H7 (cell line): ENCODE measurements at regions not wholly inside any gene's neighbourhood (a gene's known extent, or its start where the extent isn't known, plus 50 kb on each side); places are given as distances from the start of the nearest gene placed in this dataset.
"Not testable (repeated sequence)": the region's sequence is repeated elsewhere in the genome, so short reads cannot be mapped to it uniquely, and the experiment has no call there.

ENCODE experiments used
- DNase-seq: peaks from one replicate; pipeline ENCODE4 v3.0.0; 2012
- H3K27me3 ChIP-seq: 2 replicates; pipeline ENCODE4 v1.6.0; 2011; ENCODE audit warnings: mild to moderate bottlenecking, low read length; ENCODE audit not compliant: control insufficient read depth, insufficient read depth
- H3K36me3 ChIP-seq: replicated peaks from 2 replicates; pipeline ENCODE4 v1.5.1; 2011; ENCODE audit warnings: low read length; ENCODE audit not compliant: control insufficient read depth, insufficient read depth
- H3K4me3 ChIP-seq: 2 replicates; pipeline ENCODE4 v1.5.1; 2011; ENCODE audit warnings: low read depth, mild to moderate bottlenecking, control low read depth, low read length, moderate library complexity; ENCODE audit not compliant: insufficient read depth

DNA sequence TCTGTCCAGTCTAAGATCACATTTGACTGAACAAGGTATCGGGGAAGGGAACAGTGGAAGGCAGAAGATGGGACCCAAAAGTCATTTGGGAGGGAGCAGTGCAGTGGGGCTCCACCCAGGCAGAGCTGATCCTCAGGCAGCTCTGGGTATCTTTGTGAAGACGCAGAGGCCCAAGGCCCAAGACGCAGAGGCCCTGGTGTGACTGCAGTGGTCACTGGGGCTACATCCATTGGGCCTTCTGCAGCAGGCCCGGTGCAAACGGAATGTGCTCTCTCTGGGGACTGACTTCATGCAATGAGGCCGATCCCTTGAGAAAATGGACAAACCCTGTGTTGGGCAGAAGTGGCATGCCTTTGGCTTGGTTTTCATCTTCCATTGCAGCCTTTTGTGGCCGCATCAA, 463.4 kb upstream of the ZNF507 start:
- DNase-seq = no peak
- no peaks in the 10 kb centered on the region; the same call in 1 of the 2 replicates for H3K27me3 ChIP-seq
- no peak overlapping the region for H3K4me3 ChIP-seq
- H3K36me3 ChIP-seq = no peaks in the 10 kb centered on the region

DNA sequence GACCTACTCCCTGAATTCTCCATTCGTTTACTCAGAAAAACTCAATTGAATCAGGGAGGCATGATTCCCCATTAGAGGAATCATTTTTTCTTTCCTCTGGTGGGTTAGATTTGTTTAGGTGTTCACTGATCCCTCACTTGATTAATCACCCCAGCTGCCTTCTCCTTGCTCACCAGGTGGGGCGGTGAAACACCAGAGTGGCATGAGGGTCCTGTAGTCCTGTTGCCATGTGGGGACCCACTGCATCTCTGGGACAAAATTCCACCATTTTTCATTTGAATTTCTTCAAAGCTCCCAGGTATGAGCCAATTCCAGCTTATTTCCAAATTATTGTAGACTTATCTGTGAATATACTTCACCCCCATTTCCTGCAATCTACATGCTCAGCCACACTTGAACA, 462.7 kb upstream of the ZNF507 start:
- Histone ChIP-seq H3K27me3 (no peaks in the 10 kb centered on the region; the same call in 1 of the 2 replicates), H3K4me3 (no peak overlapping the region), H3K36me3 (no peaks in the 10 kb centered on the region)
- peak; percentile 38 for DNase-seq

DNA sequence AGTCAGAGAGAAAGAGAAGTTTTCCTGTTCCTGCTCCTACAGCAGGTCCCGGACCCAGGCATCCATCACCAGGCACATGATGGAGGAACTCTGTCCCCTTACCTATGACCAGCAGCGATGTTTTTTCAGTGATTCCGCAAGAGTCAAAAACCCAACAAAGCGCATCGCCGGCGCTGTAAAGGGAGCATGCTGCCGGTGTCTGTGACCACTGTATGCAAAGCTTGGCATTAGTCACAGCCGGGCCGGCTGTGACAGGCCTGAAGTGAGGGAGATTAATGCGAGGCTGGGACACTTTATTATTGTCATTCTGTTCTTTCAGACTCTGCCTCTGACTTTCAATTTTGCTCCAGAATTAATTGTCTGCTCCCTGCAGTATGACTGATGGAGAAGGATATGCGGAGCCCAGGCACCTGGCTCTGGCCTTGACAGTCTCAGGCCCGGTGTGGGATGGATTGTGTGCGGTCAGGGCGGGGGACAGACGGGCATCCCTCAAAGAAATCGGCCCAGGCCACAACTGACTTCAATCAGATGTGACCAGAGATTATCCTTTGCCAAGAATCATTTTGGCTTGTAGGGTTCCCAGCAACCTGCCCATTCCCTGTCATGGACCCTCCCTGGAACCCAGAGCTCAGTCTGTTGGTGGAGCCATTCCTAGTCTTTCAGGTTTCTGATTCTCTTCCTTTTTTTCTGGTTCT, 462.0 kb upstream of the ZNF507 start:
- Histone ChIP-seq H3K36me3 (no peaks in the 10 kb centered on the region), H3K4me3 (no peak overlapping the region), H3K27me3 (no peaks in the 10 kb centered on the region; the same call in 1 of the 2 replicates)
- DNase-seq = no peak

DNA sequence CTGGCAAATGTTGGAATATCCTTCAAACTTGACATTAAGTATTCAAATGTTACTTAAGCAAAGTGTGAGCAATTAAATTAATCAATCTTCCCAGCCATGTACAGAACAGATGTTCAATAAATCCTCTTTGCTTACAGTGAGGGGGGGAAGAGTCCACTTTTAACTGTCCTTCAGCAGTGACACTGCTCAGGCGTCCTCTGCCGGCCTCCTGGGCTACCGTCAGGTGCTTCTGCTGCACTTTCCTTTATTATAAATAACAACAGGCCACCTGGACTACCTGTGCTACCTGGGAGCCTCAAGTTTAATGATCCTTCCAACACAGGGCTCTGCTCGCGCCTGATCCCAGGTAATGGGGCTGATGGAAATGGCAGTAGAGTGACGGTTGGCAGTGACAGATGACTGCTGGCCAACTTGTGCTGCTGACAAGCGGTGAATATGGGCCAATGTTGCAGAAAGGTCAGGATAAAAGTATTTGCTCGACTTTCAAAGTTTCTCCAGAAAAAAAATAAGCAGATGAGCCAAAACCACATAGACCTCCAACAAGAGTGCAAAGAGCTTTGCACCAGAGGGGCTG, 460.0 kb upstream of the ZNF507 start:
- no peak for DNase-seq
- Histone ChIP-seq H3K27me3 (no peaks in the 10 kb centered on the region; the same call in 1 of the 2 replicates), H3K4me3 (no peak overlapping the region), H3K36me3 (no peaks in the 10 kb centered on the region)

DNA sequence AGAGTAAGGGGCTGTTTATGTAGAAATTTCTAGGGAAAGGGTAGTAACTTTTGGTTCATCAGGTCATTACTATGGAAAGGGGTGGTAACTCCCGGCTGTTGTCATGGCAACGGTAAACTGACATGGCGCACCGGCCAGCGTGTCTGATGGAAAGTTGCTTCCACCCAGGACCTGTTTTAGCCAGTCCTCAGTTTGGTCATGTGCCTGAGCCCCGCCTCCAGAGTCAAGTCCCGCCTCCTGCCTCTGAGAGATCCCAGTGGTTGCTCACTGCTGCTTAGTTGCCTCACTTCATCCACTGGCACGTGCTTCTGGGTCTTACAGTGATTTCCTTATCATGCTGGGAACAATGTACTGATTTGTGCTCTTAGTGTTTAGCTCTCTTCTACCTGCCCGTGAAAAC, 455.2 kb upstream of the ZNF507 start:
- Histone ChIP-seq H3K4me3 (no peak overlapping the region), H3K36me3 (no peaks in the 10 kb centered on the region), H3K27me3 (no peaks in the 10 kb centered on the region; the same call in 1 of the 2 replicates)
- no peak for DNase-seq

DNA sequence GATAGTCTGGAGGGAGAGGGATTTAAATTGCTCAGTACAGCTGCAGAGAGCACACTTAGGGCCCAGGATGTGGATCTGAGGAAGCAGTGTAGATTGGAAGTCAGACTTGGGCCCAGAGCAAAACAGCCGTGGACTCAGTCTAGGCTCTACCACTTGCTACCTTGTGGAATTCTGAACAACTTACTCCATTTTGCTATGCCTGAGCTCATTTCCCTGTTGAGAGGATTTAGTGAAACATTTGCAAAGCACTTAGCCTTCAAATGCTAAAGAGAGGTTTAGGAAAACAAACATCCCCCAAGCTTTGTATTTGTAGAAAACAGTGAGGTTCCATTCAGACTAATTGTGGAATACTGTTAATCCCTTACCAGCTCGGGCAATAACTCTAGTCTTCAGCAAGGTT, 453.4 kb upstream of the ZNF507 start:
- no peaks in the 10 kb centered on the region; the same call in 1 of the 2 replicates for H3K27me3 ChIP-seq
- H3K4me3 ChIP-seq = no peak overlapping the region
- no peaks in the 10 kb centered on the region for H3K36me3 ChIP-seq
- DNase-seq = no peak

DNA sequence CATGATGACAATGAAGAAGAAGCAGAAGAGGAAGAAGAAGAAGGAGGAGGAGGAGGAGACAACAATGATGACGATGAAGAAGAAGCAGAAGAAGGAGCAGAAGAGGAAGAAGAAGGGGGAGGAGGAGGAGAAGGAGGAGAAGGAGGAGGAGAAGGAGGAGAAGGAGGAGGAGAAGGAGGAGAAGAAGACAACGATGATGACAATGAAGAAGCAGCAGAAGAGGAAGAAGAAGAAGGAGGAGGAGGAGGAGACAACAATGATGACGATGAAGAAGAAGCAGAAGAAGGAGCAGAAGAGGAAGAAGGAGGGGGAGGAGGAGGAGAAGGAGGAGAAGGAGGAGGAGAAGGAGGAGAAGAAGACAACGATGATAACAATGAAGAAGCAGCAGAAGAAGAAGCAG, 451.9 kb upstream of the ZNF507 start:
- H3K27me3 ChIP-seq, H3K4me3 ChIP-seq, DNase-seq, H3K36me3 ChIP-seq: not testable (repeated sequence)

DNA sequence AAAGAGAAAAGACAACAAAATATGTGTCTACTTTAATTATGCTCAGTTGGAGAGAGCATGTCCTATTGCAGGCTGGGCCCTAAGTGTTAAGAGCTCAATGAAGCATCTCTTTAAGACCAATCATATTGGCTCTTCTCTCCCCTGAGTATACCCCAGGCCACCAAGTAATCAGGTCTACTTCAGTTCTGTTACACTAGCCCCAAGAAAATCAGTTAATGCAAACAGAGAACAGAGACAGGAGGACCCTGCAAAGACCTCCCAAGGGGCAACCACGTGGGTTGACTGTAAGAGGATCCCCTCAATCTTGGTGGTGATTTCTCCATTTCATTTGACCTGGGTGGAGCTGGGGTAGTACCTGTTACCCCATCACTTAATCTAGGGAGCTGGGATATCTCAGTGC, 451.0 kb upstream of the ZNF507 start:
- DNase-seq = no peak
- Histone ChIP-seq H3K36me3 (no peaks in the 10 kb centered on the region), H3K4me3 (no peak overlapping the region), H3K27me3 (no peaks in the 10 kb centered on the region; the same call in 1 of the 2 replicates)

DNA sequence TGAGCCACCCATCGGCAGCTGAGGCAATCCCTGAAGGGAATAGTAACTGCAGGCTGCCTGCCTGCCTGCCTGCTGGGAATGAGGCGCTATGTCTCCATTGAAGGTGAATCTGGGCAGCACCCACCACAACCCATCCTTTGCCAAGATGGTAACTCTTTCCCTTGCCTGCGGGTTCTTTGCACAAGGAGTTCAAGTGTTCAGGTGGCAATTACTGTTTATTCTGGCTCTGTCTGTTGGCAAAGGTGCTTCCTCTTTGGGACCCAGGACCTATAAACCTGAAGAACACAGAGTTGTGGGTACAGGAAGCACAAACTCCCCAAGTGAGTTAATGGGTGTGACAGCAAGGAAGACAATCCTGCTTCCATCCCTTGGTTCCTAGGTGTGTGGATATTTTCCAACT, 448.1 kb upstream of the ZNF507 start:
- Histone ChIP-seq H3K36me3 (no peaks in the 10 kb centered on the region), H3K27me3 (no peaks in the 10 kb centered on the region; the same call in 1 of the 2 replicates), H3K4me3 (no peak overlapping the region)
- DNase-seq = no peak

DNA sequence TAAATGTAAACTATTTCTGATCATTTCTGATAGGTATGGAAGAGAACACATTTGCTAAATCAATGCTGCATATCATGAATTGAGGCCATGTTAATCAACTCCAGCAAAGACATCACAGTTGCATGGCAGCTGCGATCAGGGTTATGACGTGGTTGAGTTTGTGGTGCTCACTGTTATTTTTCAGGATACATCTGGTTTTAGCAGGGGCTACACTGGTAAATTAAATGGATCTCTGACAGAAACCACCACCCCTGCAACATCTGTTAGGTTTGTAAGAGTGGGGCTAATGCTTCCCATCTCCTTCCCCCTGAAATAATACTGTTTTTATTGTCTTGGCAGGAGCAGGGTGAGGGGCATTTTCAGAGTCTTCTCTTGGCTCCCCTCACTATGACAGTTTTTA, 444.4 kb upstream of the ZNF507 start:
- DNase-seq = no peak
- Histone ChIP-seq H3K27me3 (no peaks in the 10 kb centered on the region; the same call in 1 of the 2 replicates), H3K36me3 (no peaks in the 10 kb centered on the region), H3K4me3 (no peak overlapping the region)

DNA sequence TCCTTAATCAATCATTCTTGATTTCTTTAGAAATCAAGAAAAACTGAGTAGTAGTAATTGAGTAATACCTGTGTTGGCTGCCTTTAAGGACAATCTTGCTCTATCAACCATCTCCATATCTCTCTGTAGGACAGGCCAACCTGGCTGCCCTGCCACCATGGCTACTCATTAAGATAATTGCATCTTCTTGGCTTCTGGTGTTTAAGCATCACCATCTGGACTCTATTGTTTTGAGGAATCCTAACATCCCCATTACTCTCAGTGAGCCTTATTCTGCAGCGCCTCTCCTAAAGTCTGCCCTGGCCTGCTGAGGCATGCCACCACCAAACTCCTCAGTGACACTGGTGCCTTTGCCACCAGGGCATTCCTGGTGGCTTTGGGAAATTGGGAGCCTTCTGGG, 442.6 kb upstream of the ZNF507 start:
- Histone ChIP-seq H3K4me3 (no peak overlapping the region), H3K36me3 (no peaks in the 10 kb centered on the region), H3K27me3 (no peaks in the 10 kb centered on the region)
- DNase-seq = no peak

DNA sequence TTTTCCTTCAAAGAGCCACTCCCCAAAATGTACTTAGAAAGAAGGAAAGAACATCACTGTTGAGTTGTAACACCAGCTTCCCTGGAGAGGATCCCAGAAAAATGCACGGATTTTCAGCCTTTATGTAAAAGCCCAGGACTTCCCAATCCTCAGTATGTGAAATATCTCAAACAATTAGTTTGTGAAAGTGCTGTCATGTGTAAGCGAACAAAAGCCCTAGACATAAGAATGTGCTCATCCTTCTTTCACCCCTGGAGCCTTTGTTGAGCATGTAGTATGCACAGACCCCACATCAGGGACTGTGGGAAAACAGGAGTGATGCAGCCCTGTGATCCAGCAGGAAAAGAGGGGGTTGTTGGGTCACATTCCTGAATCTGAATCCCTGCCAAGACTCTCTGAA, 441.4 kb upstream of the ZNF507 start:
- Histone ChIP-seq H3K4me3 (no peak overlapping the region), H3K27me3 (no peaks in the 10 kb centered on the region)
- DNase-seq = no peak

DNA sequence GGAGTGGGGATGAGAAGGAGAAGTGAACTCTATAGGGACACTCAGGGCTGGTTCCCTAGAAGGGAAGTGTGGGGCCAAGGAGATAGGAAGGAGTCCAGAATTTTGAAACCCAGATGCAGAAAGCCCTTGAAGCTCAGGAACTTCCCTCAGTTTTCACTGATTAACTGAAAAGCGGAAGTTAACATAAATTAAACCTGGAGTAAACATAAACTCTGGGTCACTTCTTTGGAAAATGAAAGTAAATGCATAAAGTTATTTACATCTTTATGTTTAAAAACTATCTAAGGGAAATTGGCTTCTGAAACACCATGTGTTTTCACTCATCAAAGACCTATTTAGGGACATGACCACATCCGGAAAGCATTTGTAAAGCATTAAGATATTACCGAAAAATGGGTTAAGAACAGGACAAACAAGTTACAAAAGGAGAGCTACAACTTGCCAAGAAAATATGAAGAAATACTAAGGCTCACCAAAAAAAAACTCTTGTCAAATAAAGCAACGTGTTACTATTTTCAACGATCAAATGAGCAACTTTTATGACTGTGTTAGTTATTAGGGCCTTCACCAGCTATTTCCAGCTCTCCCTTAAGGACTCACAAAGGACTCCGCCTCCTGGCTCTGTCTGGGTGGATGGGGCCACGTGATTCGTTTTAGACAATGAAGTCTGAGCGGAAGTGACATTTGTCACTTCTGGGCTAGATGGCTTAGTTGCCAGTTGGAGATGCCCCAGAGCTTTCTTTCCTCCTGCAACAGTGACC, 439.1 kb upstream of the ZNF507 start:
- Histone ChIP-seq H3K27me3 (no peaks in the 10 kb centered on the region), H3K36me3 (no peaks in the 10 kb centered on the region), H3K4me3 (no peak overlapping the region)
- DNase-seq = no peak

More for the DNA sequence above, 441.4 kb upstream of the ZNF507 start:
- no peaks in the 10 kb centered on the region for H3K36me3 ChIP-seq

DNA sequence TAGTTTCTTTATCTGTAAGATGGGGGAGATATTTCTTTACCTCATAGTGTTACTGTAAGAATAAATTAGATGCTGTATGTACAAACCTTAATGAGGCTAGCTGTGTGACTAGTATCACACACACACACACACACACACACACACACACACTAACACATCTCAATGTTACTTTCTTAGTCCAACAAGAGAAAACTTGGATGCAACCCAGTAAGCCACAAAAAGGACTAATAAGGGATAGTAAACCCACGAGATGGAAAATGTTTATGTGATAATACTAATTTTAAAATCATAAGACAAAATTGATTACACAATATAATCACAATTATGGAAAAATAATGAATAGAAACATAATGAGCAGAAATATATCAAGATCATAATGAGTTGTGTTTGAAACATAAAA, 437.7 kb upstream of the ZNF507 start:
- no peak overlapping the region for H3K4me3 ChIP-seq
- no peaks in the 10 kb centered on the region for H3K27me3 ChIP-seq
- no peak for DNase-seq
- no peaks in the 10 kb centered on the region for H3K36me3 ChIP-seq

DNA sequence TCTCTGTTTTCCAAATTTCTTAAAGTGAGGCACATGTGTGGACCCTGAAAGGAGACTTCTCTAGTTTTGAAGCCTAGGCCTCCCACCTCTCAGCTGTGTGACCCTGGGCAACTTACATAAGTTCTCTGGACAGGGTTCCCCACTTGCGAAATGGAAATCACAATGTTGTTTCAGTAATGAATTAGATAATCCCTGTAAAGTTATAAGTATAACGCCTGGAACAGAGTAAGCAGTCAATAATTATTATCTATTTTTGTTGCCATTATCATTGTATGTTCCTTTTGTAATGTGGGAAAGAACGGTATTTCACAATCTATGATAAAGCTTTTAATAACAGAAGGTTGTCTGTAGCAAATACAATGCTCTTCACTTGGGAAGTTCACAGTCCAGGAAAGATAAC, 437.3 kb upstream of the ZNF507 start:
- no peak for DNase-seq
- Histone ChIP-seq H3K36me3 (no peaks in the 10 kb centered on the region), H3K27me3 (no peaks in the 10 kb centered on the region), H3K4me3 (no peak overlapping the region)
